OCI-LY3 (cell line): ENCODE measurements at regions not wholly inside any gene's neighbourhood (a gene's known extent, or its start where the extent isn't known, plus 50 kb on each side); places are given as distances from the start of the nearest gene placed in this dataset.

ENCODE experiments used
- EZH2phosphoT487 ChIP-seq: fragments of 200-600 bp; shearing (Covaris generic); IDR thresholded peaks from 2 replicates; pipeline ENCODE4 v1.6.1; 2018; ENCODE audit warnings: antibody characterized with exemption, mixed run types, low read depth
- TF ChIP-seq, protein P1 (sequence below): fragments of 200-600, 300-600 bp; sonication (generic); IDR thresholded peaks from 2 replicates; pipeline ENCODE4 v1.5.1; 2014; ENCODE audit warnings: antibody characterized with exemption, low read length, low read depth

DNA sequence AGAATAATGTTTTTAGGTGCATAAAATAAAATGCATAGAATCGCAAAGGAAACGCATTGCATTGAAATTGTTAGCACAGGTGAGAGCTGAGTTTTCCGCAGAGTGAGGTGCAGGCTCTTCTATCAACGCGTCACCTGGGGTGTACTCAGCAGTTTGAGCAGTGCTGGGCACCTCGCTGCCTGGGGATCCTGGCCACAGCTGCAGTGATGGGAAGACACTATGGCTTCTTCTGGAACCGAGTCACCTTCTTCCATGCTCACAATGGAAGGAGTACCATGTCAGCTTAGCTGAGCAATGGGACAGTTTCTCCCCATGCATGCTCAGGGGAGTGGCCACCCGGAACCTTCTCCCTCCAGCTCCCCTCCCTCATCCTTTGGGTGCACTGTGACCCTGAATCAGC is 95.4 kb upstream of the OTOS start:
- TF ChIP-seq, protein P1, sequence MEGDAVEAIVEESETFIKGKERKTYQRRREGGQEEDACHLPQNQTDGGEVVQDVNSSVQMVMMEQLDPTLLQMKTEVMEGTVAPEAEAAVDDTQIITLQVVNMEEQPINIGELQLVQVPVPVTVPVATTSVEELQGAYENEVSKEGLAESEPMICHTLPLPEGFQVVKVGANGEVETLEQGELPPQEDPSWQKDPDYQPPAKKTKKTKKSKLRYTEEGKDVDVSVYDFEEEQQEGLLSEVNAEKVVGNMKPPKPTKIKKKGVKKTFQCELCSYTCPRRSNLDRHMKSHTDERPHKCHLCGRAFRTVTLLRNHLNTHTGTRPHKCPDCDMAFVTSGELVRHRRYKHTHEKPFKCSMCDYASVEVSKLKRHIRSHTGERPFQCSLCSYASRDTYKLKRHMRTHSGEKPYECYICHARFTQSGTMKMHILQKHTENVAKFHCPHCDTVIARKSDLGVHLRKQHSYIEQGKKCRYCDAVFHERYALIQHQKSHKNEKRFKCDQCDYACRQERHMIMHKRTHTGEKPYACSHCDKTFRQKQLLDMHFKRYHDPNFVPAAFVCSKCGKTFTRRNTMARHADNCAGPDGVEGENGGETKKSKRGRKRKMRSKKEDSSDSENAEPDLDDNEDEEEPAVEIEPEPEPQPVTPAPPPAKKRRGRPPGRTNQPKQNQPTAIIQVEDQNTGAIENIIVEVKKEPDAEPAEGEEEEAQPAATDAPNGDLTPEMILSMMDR, result no peak
- no peak for TF ChIP-seq EZH2phosphoT487
